T-cell (primary cell): ENCODE measurements at regions not wholly inside any gene's neighbourhood (a gene's known extent, or its start where the extent isn't known, plus 50 kb on each side); places are given as distances from the start of the nearest gene placed in this dataset.
"Not testable (repeated sequence)": the region's sequence is repeated elsewhere in the genome, so short reads cannot be mapped to it uniquely, and the experiment has no call there.

Experiments
- ATAC-seq, 4 experiments: fragments of 200-7000 bp in 3 of 4; fragments of 150-1000 bp in 1 of 4; cut with Tn5 transposase; replicated peaks in 1 of 4; 1 replicate in 3 of 4; 2 replicates in 1 of 4; pipeline ENCODE4 v1.10.0; 2021; ENCODE audit warnings: moderate library complexity in 3 of 4, mild to moderate bottlenecking in 2 of 4, moderate number of reproducible peaks in 1 of 4
- CTCF ChIA-PET, 2 donors: fragments of 300-600 bp; sonication (Branson Sonifier 250); formaldehyde crosslinking; loops; one replicate each; lab custom pipeline; 2022; ENCODE audit warnings: antibody characterized with exemption in 2 of 2; lab: Charles Lee
- POLR2A ChIA-PET, 2 donors: fragments of 300-600 bp; sonication (Branson Sonifier 250); formaldehyde crosslinking; loops; one replicate each; lab custom pipeline; 2022; ENCODE audit warnings: antibody characterized with exemption in 2 of 2; lab: Charles Lee
- DNase-seq, 35 experiments: peaks; one replicate each; pipeline versions ENCODE4 v3.0.0 to v3.0.0-alpha.2; 2013 to 2023
- H3K27ac ChIP-seq: one replicate; pipeline ENCODE4 v1.5.1; 2013; ENCODE audit warnings: low read length
- H3K27me3 ChIP-seq, 2 experiments: replicated peaks in 1 of 2; 1 replicate in 1 of 2; 2 replicates in 1 of 2; pipeline versions ENCODE4 v1.6.1 to v1.7.0; 2013; ENCODE audit warnings: low read length in 1 of 2, mixed read lengths in 1 of 2; ENCODE audit not compliant: control insufficient read depth in 2 of 2, insufficient read depth in 2 of 2; ENCODE audit errors: extremely low read depth in 1 of 2
- H3K36me3 ChIP-seq, 2 donors: 1 replicate in 1 of 2; 2 replicates in 1 of 2; pipeline versions ENCODE4 v1.6.1 to v1.7.0; 2013; ENCODE audit warnings: low read length in 1 of 2; ENCODE audit not compliant: control insufficient read depth in 2 of 2, insufficient read depth in 1 of 2; ENCODE audit errors: extremely low read depth in 1 of 2
- H3K4me1 ChIP-seq, 2 experiments: 1 replicate in 1 of 2; 2 replicates in 1 of 2; pipeline versions ENCODE4 v1.6.1 to v1.7.0; 2013; ENCODE audit warnings: low read length in 2 of 2, mixed read lengths in 1 of 2; ENCODE audit not compliant: insufficient read depth in 2 of 2, control insufficient read depth in 1 of 2; ENCODE audit errors: extremely low read depth in 1 of 2
- H3K4me3 ChIP-seq, 2 donors: 1 replicate in 1 of 2; 2 replicates in 1 of 2; pipeline versions ENCODE4 v1.5.1 to v1.7.0; 2013; ENCODE audit warnings: mild to moderate bottlenecking in 2 of 2, low read length in 1 of 2, moderate library complexity in 1 of 2; ENCODE audit not compliant: control insufficient read depth in 1 of 2; ENCODE audit errors: extremely low read depth in 1 of 2
- H3K9me3 ChIP-seq: 2 replicates; pipeline ENCODE4 v1.7.0; 2013
- H3K27ac Mint-ChIP-seq, 2 donors: one replicate each; pipeline ENCODE4 v1.8.0; 2020 to 2021; ENCODE audit warnings: mild to moderate bottlenecking in 2 of 2, mixed read lengths in 2 of 2
- H3K27me3 Mint-ChIP-seq, 2 donors: one replicate each; pipeline ENCODE4 v1.8.0; 2021 to 2022; ENCODE audit warnings: mixed read lengths in 2 of 2
- H3K36me3 Mint-ChIP-seq: one replicate; pipeline ENCODE4 v1.8.0; 2021; ENCODE audit warnings: mixed read lengths
- H3K4me1 Mint-ChIP-seq, 3 donors: one replicate each; pipeline ENCODE4 v1.8.0; 2020 to 2022; ENCODE audit warnings: mixed read lengths in 3 of 3, mild to moderate bottlenecking in 1 of 3
- H3K4me3 Mint-ChIP-seq, 3 donors: one replicate each; pipeline ENCODE4 v1.8.0; 2020 to 2022; ENCODE audit warnings: mild to moderate bottlenecking in 3 of 3, mixed read lengths in 3 of 3, moderate library complexity in 3 of 3
- H3K9me3 Mint-ChIP-seq, 3 donors: one replicate each; pipeline ENCODE4 v1.8.0; 2020 to 2022; ENCODE audit warnings: mixed read lengths in 3 of 3
- WGBS: methylation state at CpG from one replicate; pipeline ENCODE4 v1.1.5; 2013; ENCODE audit warnings: missing lambda C conversion rate; ENCODE audit not compliant: insufficient coverage; 5-methylcytosine and 5-hydroxymethylcytosine counted together

- H3K4me3 Mint-ChIP-seq, ATAC-seq, H3K27ac Mint-ChIP-seq, H3K9me3 ChIP-seq, H3K27me3 Mint-ChIP-seq, H3K4me1 ChIP-seq, H3K9me3 Mint-ChIP-seq, H3K27me3 ChIP-seq, H3K27ac ChIP-seq, H3K4me3 ChIP-seq, H3K4me1 Mint-ChIP-seq, POLR2A ChIA-PET, CTCF ChIA-PET: not testable (repeated sequence)
- peaks cover 42% of the 10 kb centered on the region for H3K36me3 Mint-ChIP-seq
- peak in 5 of 35 experiments; percentile 0 to 26 (median 6) for DNase-seq
- 94% methylated on average over 9 of the region's 10 CpGs for WGBS
- H3K36me3 ChIP-seq: peaks cover 11 to 12% of the 10 kb centered on the region in 2 donors
Measured at GRCh38 chr5:34179453-34180190, 136.6 kb upstream of the C1QTNF3 start.

- H3K4me1 Mint-ChIP-seq, H3K9me3 ChIP-seq, H3K27ac ChIP-seq, H3K4me1 ChIP-seq, H3K27me3 Mint-ChIP-seq, H3K4me3 Mint-ChIP-seq, POLR2A ChIA-PET, H3K27ac Mint-ChIP-seq, H3K4me3 ChIP-seq, H3K9me3 Mint-ChIP-seq, ATAC-seq, H3K27me3 ChIP-seq, CTCF ChIA-PET: not testable (repeated sequence)
- DNase-seq: peak in 3 of 35 experiments; percentile 1 to 5 (median 4)
- 96% methylated on average over 7 of the region's 10 CpGs for WGBS
- H3K36me3 Mint-ChIP-seq: peaks cover 41% of the 10 kb centered on the region
- H3K36me3 ChIP-seq: peaks cover 9 to 12% of the 10 kb centered on the region in 2 donors
Measured at GRCh38 chr5:34180225-34180624, 137.2 kb upstream of the C1QTNF3 start.

- DNase-seq: peak in 2 of 35 experiments; percentile 4 to 7
- not testable (repeated sequence) for H3K27ac Mint-ChIP-seq
Measured at GRCh38 chr5:34180940-34181614, 138.1 kb upstream of the C1QTNF3 start.

GRCh38 chr5:34185005-34185404 lies 142.0 kb upstream of the C1QTNF3 start:
- POLR2A ChIA-PET: interaction anchor here in 1 of 2 donors (0.7 kb wide), 1 partner anchor 982 kb away, joined by 3 read pairs; no protein-coding TSS in a partner anchor
- H3K27me3 Mint-ChIP-seq, H3K27ac Mint-ChIP-seq, H3K4me3 Mint-ChIP-seq, H3K4me1 ChIP-seq, CTCF ChIA-PET, H3K9me3 ChIP-seq, H3K9me3 Mint-ChIP-seq, H3K4me1 Mint-ChIP-seq, H3K27ac ChIP-seq, H3K4me3 ChIP-seq, H3K27me3 ChIP-seq, ATAC-seq, DNase-seq: not testable (repeated sequence)
- H3K36me3 Mint-ChIP-seq: peaks cover 36% of the 10 kb centered on the region
- peaks cover 9 to 10% of the 10 kb centered on the region in 2 donors for H3K36me3 ChIP-seq
- WGBS: 100% methylated on average over 2 of the region's 6 CpGs

More at GRCh38 chr5:34180940-34181614, 138.1 kb upstream of the C1QTNF3 start:
- H3K27me3 ChIP-seq, H3K4me3 Mint-ChIP-seq, H3K4me1 Mint-ChIP-seq, POLR2A ChIA-PET, H3K27me3 Mint-ChIP-seq, H3K9me3 ChIP-seq, H3K4me1 ChIP-seq, H3K4me3 ChIP-seq, ATAC-seq, CTCF ChIA-PET, H3K9me3 Mint-ChIP-seq, H3K27ac ChIP-seq: not testable (repeated sequence)
- WGBS: 96% methylated on average over 7 of the region's 14 CpGs
- peaks cover 39% of the 10 kb centered on the region for H3K36me3 Mint-ChIP-seq
- H3K36me3 ChIP-seq: peaks cover 7 to 12% of the 10 kb centered on the region in 2 donors

- peaks cover 34% of the 10 kb centered on the region for H3K36me3 Mint-ChIP-seq
- H3K27ac Mint-ChIP-seq, H3K4me1 ChIP-seq, H3K4me3 ChIP-seq, CTCF ChIA-PET, H3K9me3 ChIP-seq, POLR2A ChIA-PET, H3K9me3 Mint-ChIP-seq, H3K27ac ChIP-seq, H3K27me3 ChIP-seq, H3K4me1 Mint-ChIP-seq, ATAC-seq, H3K4me3 Mint-ChIP-seq, H3K27me3 Mint-ChIP-seq: not testable (repeated sequence)
- WGBS: 100% methylated on average over 1 of the region's 2 CpGs
- peak in 1 of 35 experiments; percentile 5 for DNase-seq
- H3K36me3 ChIP-seq: peaks cover 9 to 10% of the 10 kb centered on the region in 2 donors
Measured at GRCh38 chr5:34185572-34185971, 142.6 kb upstream of the C1QTNF3 start.

GRCh38 chr5:34186108-34186507 lies 143.1 kb upstream of the C1QTNF3 start:
- DNase-seq, H3K4me3 ChIP-seq, H3K4me1 Mint-ChIP-seq, H3K36me3 ChIP-seq, H3K27ac ChIP-seq, H3K9me3 Mint-ChIP-seq, POLR2A ChIA-PET, H3K9me3 ChIP-seq, H3K27me3 Mint-ChIP-seq, H3K4me1 ChIP-seq, H3K27ac Mint-ChIP-seq, ATAC-seq, CTCF ChIA-PET, H3K4me3 Mint-ChIP-seq, H3K27me3 ChIP-seq: not testable (repeated sequence)
- H3K36me3 Mint-ChIP-seq: peaks cover 33% of the 10 kb centered on the region
- WGBS: 100% methylated on average over 1 of the region's 2 CpGs
